ENCODE measurements at regions not wholly inside any gene's neighbourhood (a gene's known extent, or its start where the extent isn't known, plus 50 kb on each side); places are given as distances from the start of the nearest gene placed in this dataset.

DNA sequence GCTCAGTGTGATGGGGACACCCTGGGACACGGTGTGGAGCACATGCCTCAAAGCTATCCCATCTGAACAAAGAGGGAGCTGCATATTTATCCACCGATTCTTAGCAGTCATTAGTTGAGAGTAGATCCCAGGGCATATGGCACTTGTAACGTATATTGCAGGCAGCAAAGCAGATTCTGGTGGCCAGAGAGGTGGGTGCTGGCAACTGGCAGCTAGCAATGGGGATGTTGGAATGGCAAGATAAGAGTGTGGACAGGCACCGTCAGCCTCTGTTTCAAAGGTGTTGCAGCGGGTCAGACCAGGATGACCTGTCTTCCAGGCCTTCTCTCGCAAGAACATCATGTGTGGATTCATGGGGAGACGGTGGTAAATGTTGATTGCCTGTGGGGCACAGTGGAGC lies 54.0 kb upstream of the ADRA1D start:
- no peak for TF ChIP-seq CTCF (conservative IDR thresholded peaks at IDR 0.05; ENCODE audit: low read length)
- no peak for TF ChIP-seq EZH2phosphoT487 (IDR thresholded peaks at IDR 0.05; ENCODE audit: borderline replicate concordance, low read depth, low read length)
